GM12892 (cell line): ENCODE measurements at regions not wholly inside any gene's neighbourhood (a gene's known extent, or its start where the extent isn't known, plus 50 kb on each side); places are given as distances from the start of the nearest gene placed in this dataset.
"Not testable (repeated sequence)": the region's sequence is repeated elsewhere in the genome, so short reads cannot be mapped to it uniquely, and the experiment has no call there.

Source experiments
- DNase-seq: peaks from one replicate; pipeline ENCODE4 v3.0.0; 2011; ENCODE audit not compliant: insufficient read length
- FAIRE-seq: peaks from 2 replicates; lab custom pipeline; 2011; peaks lifted over from hg19 to GRCh38; lab: Jason Lieb, UNC
- POLR2A ChIP-seq: IDR thresholded peaks from 2 replicates; pipeline ENCODE4 v1.6.1; 2011; ENCODE audit warnings: low read depth, low read length, control low read depth
- POLR2AphosphoS5 ChIP-seq: IDR thresholded peaks from 2 replicates; pipeline ENCODE4 v1.6.1; 2011; ENCODE audit warnings: low read depth, low read length, control low read depth
- TAF1 ChIP-seq: IDR thresholded peaks from 2 replicates; pipeline ENCODE4 v1.6.1; 2011; ENCODE audit warnings: low read depth, mild to moderate bottlenecking, control low read depth, low read length, borderline replicate concordance

DNA sequence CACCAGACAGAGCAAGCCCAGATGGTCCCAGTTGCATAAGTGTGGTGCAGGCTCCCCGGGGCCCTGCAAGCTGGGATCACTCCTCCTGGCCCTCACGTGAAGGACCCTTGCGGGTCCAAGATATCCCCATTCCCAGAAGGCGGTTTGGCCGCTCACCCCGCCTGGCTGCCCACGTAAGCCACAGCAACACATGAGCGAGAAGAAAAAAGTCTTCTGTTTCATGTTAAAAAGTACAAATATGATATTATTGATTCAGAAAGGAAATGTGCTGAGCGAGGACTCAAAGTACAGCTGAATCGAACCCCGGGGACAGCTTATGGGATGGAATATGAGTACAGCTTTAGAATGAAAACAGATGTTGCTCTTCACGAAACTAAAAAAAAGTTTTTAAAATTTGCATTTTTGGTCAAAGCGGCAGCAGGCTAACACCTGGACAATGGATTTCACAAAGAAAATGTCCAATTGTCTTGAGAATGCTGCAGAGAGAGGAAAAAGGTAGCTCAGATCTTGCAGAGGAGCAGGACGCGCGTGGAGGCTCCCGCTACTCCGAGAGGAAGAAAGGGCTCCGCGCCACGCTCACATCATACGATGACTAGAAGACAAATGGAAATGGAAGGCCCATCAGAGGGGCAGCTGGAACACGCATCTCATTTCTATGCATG, 427.6 kb downstream of the IRX1 start:
- FAIRE-seq, result no peak

DNA sequence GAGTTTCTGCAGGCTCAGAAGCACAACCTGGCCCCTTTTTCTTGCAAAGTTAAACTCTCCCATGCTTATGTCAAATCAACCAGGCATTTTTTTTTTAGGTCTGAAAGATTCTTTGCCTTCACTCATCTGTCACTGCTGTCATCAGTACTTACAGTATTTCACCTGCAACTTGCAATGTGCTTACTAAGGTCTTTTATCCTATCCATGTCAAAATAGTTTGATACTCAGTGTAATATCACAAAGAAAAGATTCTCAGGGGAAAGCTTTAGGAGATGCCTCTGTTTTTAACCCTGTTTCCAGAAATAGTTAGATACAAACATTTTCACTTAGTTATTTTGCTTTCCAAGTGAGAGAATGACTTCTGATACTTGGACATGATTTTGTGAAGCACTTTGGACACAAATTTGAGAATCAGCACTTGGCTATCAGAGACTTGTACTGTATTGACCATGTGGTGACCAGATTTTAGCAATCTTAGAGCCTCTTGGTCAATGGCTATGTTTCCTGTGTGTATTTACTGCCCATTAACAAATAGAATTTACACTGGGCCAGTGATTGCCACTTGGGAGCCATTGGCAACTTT, 428.2 kb downstream of the IRX1 start:
- TF ChIP-seq POLR2AphosphoS5, result no peak
- TF ChIP-seq POLR2A, result no peak
- TF ChIP-seq TAF1, result no peak
- FAIRE-seq, result no peak
- DNase-seq, result no peak

More for the DNA sequence above, 427.6 kb downstream of the IRX1 start:
- TF ChIP-seq POLR2AphosphoS5 (no peak), POLR2A (no peak), TAF1 (no peak)
- DNase-seq, result no peak

DNA sequence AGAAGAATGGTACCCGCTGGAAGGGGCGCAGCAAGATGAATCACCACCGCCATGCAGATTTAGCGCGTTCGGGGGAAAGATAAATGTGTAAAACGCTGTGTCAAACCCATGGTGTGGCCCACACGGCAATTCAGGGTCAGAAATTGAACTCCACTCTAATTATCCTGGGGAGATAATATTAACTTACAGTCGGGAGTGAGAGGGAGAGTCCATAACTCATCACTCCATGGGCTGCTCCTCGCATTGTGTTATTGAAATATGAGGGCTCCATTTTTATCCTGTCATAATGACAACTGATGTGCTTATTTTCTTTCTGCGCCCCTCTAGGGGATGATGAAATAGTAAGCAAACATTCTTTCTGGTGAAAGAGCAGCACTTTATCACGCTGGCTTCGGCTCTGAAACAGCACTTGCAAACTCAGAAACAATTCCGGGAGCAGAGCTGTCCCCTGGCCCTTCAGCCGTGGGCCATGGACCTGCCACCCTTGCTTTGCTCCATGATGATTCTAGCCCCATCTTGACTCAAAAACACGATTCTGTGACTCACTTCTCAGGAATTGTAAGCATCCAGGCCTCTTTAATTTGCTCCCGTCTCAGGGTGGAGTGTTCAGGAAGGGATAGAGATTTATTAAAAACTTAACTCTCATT, 431.6 kb downstream of the IRX1 start:
- DNase-seq, result no peak
- no peak for FAIRE-seq
- TF ChIP-seq POLR2AphosphoS5 (no peak), POLR2A (no peak), TAF1 (no peak)

GRCh38 chr5:4028384-4028783, 432.8 kb downstream of the IRX1 start:
- DNase-seq (no peak), FAIRE-seq (no peak)
- no peak for TF ChIP-seq TAF1
- TF ChIP-seq POLR2AphosphoS5, result no peak
- no peak for TF ChIP-seq POLR2A

GRCh38 chr5:4033546-4033945, 437.9 kb downstream of the IRX1 start:
- not testable (repeated sequence) for DNase-seq, FAIRE-seq

- DNase-seq (no peak), FAIRE-seq (no peak)
- TF ChIP-seq TAF1 (no peak), POLR2A (no peak), POLR2AphosphoS5 (no peak)
Observed at GRCh38 chr5:4036861-4037260, 441.2 kb downstream of the IRX1 start.

DNA sequence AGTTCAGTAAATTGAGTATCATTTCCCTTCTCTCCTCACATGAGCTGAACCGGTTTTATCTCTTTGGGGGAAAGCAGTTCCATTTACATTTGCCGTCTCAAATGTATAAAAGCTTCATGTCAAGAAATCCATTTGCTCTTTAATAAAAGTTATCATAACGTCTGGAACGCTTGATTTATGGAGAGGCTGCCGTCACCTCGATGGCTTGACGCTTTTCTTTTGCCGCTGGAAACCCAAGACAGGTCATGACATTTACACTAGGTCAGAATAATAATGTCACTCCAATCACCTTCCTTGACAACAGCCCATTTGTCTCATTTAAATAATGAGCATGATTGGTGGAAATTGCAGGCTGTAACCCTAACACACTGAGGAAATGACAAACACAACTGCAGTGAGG, 443.4 kb downstream of the IRX1 start:
- no peak for FAIRE-seq
- TF ChIP-seq POLR2AphosphoS5 (no peak), TAF1 (no peak), POLR2A (no peak)
- no peak for DNase-seq

- no peak for DNase-seq
- no peak for TF ChIP-seq POLR2A
- no peak for TF ChIP-seq POLR2AphosphoS5
- no peak for TF ChIP-seq TAF1
- FAIRE-seq, result no peak
Observed at GRCh38 chr5:4042311-4042710, 446.7 kb downstream of the IRX1 start.

GRCh38 chr5:4043135-4043534, 447.5 kb downstream of the IRX1 start:
- TF ChIP-seq TAF1 (no peak), POLR2A (no peak), POLR2AphosphoS5 (no peak)
- FAIRE-seq (no peak), DNase-seq (no peak)

- no peak for TF ChIP-seq POLR2A
- TF ChIP-seq POLR2AphosphoS5, result no peak
- TF ChIP-seq TAF1, result no peak
- DNase-seq (no peak), FAIRE-seq (no peak)
Observed at GRCh38 chr5:4044881-4045280, 449.2 kb downstream of the IRX1 start.

DNA sequence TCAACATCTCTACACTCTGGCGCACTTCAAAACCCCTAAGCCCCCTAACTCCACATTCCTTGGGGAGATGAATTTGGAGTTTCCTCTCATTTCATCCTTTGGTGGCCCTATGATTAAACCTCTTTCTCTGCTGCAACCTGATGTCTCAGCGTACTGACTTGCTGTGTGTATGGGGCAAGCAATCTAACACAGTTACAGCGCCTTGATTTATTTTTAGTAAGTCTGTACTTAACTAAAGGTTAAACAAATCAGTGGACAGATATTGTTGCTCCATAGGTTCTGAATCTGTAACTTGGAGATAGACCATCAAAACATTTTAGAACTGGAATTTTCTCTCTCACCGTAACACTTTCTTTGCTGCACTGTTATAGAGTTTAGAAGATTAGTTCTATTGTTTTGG, 452.8 kb downstream of the IRX1 start:
- no peak for DNase-seq
- no peak for FAIRE-seq
- TF ChIP-seq POLR2A (no peak), POLR2AphosphoS5 (no peak), TAF1 (no peak)

DNA sequence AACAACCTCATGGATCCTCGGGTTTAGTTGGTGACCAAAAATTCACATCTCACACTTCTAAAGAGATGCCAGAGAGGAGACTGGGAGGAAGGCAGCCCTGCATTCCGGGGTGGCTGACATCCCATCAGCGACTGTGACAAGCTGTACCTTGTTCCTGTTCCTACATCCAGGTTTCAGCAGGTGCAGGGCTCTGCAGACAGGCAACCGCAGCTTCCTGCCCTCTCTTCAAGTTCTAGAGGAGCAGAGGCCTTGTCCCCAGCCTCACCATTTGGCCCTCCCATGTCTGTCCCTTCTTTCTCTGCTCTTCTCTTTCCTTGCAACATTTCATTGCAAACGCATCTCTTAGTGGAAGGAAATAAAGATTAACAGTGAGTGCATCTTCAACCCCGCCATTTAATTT, 454.6 kb downstream of the IRX1 start:
- no peak for TF ChIP-seq POLR2AphosphoS5
- TF ChIP-seq POLR2A, result no peak
- no peak for TF ChIP-seq TAF1
- DNase-seq (no peak), FAIRE-seq (no peak)

GRCh38 chr5:4053136-4053535, 457.5 kb downstream of the IRX1 start:
- DNase-seq (no peak), FAIRE-seq (no peak)
- TF ChIP-seq POLR2AphosphoS5 (no peak), TAF1 (no peak), POLR2A (no peak)
